CD14-positive monocyte (primary cell): ENCODE measurements at regions not wholly inside any gene's neighbourhood (a gene's known extent, or its start where the extent isn't known, plus 50 kb on each side); places are given as distances from the start of the nearest gene placed in this dataset.
"Not testable (repeated sequence)": the region's sequence is repeated elsewhere in the genome, so short reads cannot be mapped to it uniquely, and the experiment has no call there.

ENCODE experiments used
- DNase-seq, 3 donors: peaks; one replicate each; pipeline ENCODE4 v3.0.0-alpha.2; 2011 to 2022
- H2AFZ ChIP-seq: 2 replicates; pipeline ENCODE4 v1.6.0; 2012; ENCODE audit warnings: mild to moderate bottlenecking, low read depth, low read length, inconsistent platforms; ENCODE audit not compliant: insufficient read depth, poor library complexity, severe bottlenecking
- H3K27ac ChIP-seq, 2 donors: 1 replicate in 1 of 2; 2 replicates in 1 of 2; pipeline ENCODE4 v1.5.1; 2012 to 2013; ENCODE audit warnings: low read length in 2 of 2, control low read depth in 1 of 2, inconsistent platforms in 1 of 2, low read depth in 1 of 2, mild to moderate bottlenecking in 1 of 2
- H3K27me3 ChIP-seq, 2 donors: one replicate each; pipeline versions ENCODE4 v1.6.0 to v1.6.1; 2011 to 2013; ENCODE audit warnings: low read length in 2 of 2; ENCODE audit not compliant: control insufficient read depth in 2 of 2, insufficient read depth in 2 of 2
- H3K36me3 ChIP-seq, 2 donors: replicated peaks in 1 of 2; 1 replicate in 1 of 2; 2 replicates in 1 of 2; pipeline versions ENCODE4 v1.5.1 to v1.6.1; 2012 to 2013; ENCODE audit warnings: low read length in 2 of 2, control low read depth in 1 of 2, inconsistent platforms in 1 of 2, mild to moderate bottlenecking in 1 of 2; ENCODE audit not compliant: insufficient read depth in 2 of 2, control insufficient read depth in 1 of 2
- H3K4me1 ChIP-seq, 2 donors: 1 replicate in 1 of 2; 2 replicates in 1 of 2; pipeline versions ENCODE4 v1.5.1 to v1.6.1; 2012 to 2013; ENCODE audit warnings: low read length in 2 of 2, control low read depth in 1 of 2, inconsistent platforms in 1 of 2, mild to moderate bottlenecking in 1 of 2, moderate library complexity in 1 of 2; ENCODE audit not compliant: insufficient read depth in 2 of 2, control insufficient read depth in 1 of 2
- H3K4me2 ChIP-seq: replicated peaks from 2 replicates; pipeline ENCODE3; 2012; ENCODE audit warnings: low read length, moderate library complexity, mild to moderate bottlenecking; ENCODE audit not compliant: poor library complexity, severe bottlenecking; ENCODE audit errors: extremely low read depth
- H3K4me3 ChIP-seq, 3 experiments: fragments of 200-600 bp in 1 of 3; sonication (generic) in 1 of 3; replicated peaks in 1 of 3; 1 replicate in 2 of 3; 2 replicates in 1 of 3; pipeline ENCODE4 v1.5.1; 2011 to 2013; ENCODE audit warnings: low read length in 3 of 3, mild to moderate bottlenecking in 3 of 3, control low read depth in 2 of 3, low read depth in 2 of 3, inconsistent platforms in 1 of 3, moderate library complexity in 1 of 3
- H3K79me2 ChIP-seq: 2 replicates; pipeline ENCODE4 v1.6.0; 2012; ENCODE audit warnings: mild to moderate bottlenecking, control low read depth, inconsistent platforms, low read length, moderate library complexity; ENCODE audit not compliant: insufficient read depth
- H3K9ac ChIP-seq: 2 replicates; pipeline ENCODE4 v1.6.0; 2017; ENCODE audit warnings: low read length, mild to moderate bottlenecking; ENCODE audit not compliant: insufficient read depth, poor library complexity, severe bottlenecking
- H3K9me3 ChIP-seq, 2 donors: replicated peaks in 1 of 2; 1 replicate in 1 of 2; 2 replicates in 1 of 2; pipeline versions ENCODE4 v1.5.1 to v1.6.1; 2012 to 2013; ENCODE audit warnings: low read length in 2 of 2, control low read depth in 1 of 2; ENCODE audit not compliant: control insufficient read depth in 1 of 2, insufficient read depth in 1 of 2
- H4K20me1 ChIP-seq: 2 replicates; pipeline ENCODE4 v1.6.0; 2012; ENCODE audit warnings: mild to moderate bottlenecking, low read length, control low read depth, moderate library complexity; ENCODE audit not compliant: insufficient read depth
- H3K27ac Mint-ChIP-seq, 7 donors: one replicate each; pipeline ENCODE4 v1.8.0; 2020; ENCODE audit warnings: mild to moderate bottlenecking in 7 of 7, mixed read lengths in 7 of 7, moderate library complexity in 6 of 7, inconsistent platforms in 2 of 7
- H3K27me3 Mint-ChIP-seq, 3 donors: one replicate each; pipeline ENCODE4 v1.8.0; 2021 to 2022; ENCODE audit warnings: low read depth in 3 of 3, mild to moderate bottlenecking in 3 of 3, mixed read lengths in 3 of 3, moderate library complexity in 3 of 3, inconsistent platforms in 1 of 3
- H3K36me3 Mint-ChIP-seq, 2 donors: one replicate each; pipeline ENCODE4 v1.8.0; 2020; ENCODE audit warnings: mixed read lengths in 2 of 2, inconsistent platforms in 1 of 2, mild to moderate bottlenecking in 1 of 2
- H3K4me1 Mint-ChIP-seq: one replicate; pipeline ENCODE4 v1.8.0; 2020; ENCODE audit warnings: mild to moderate bottlenecking, mixed read lengths
- H3K4me3 Mint-ChIP-seq, 2 donors: one replicate each; pipeline ENCODE4 v1.8.0; 2020; ENCODE audit warnings: mild to moderate bottlenecking in 2 of 2, mixed read lengths in 2 of 2, moderate library complexity in 1 of 2
- H3K9me3 Mint-ChIP-seq, 7 donors: one replicate each; pipeline ENCODE4 v1.8.0; 2020 to 2022; ENCODE audit warnings: mixed read lengths in 7 of 7, mild to moderate bottlenecking in 6 of 7, moderate library complexity in 6 of 7, inconsistent platforms in 2 of 7
- CTCF ChIP-seq: fragments of 200-600 bp; IDR thresholded peaks from one replicate; pipeline ENCODE4 v1.8.0; 2022; ENCODE audit warnings: antibody characterized with exemption, mild to moderate bottlenecking
- WGBS: methylation state at CpG from one replicate; pipeline ENCODE4 v1.1.5; 2013; ENCODE audit warnings: missing lambda C conversion rate; ENCODE audit not compliant: insufficient coverage; 5-methylcytosine and 5-hydroxymethylcytosine counted together
- intact Hi-C, 2 donors: fragments of 100-400 bp; cut with micrococcal nuclease; formaldehyde crosslinking; loops; one replicate each; pipeline versions ENCODE4 v1.15.0 to v1.15.1; 2023

GRCh38 chr13:98075048-98075447 lies 67.8 kb upstream of the FARP1 start:
- Histone ChIP-seq H3K27me3 (no peaks in the 10 kb centered on the region), H3K9me3 (peaks cover 0 to 3% of the 10 kb centered on the region in 2 donors), H2AFZ (no peak overlapping the region), H3K27ac (no peak overlapping the region), H3K79me2 (no peaks in the 10 kb centered on the region), H3K4me2 (no peak overlapping the region), H3K9ac (no peak overlapping the region), H3K4me1 (no peaks in the 10 kb centered on the region), H3K4me3 (no peak overlapping the region), H3K36me3 (no peaks in the 10 kb centered on the region), H4K20me1 (no peaks in the 10 kb centered on the region)
- intact Hi-C loops: no loop called here
- Mint-ChIP-seq H3K27me3 (peaks cover 0 to 2% (median 0%) of the 10 kb centered on the region in 3 donors), H3K36me3 (no peaks in the 10 kb centered on the region), H3K4me3 (no peak overlapping the region), H3K27ac (no peak overlapping the region), H3K9me3 (peaks cover 7 to 19% (median 14%) of the 10 kb centered on the region in 7 donors), H3K4me1 (no peaks in the 10 kb centered on the region)
- WGBS: 100% methylated on average over 1 of the region's 3 CpGs
- DNase-seq: no peak
- no peak for TF ChIP-seq CTCF

- H3K27me3 Mint-ChIP-seq, H2AFZ ChIP-seq, H3K27me3 ChIP-seq, H4K20me1 ChIP-seq, H3K4me1 ChIP-seq, H3K36me3 Mint-ChIP-seq, H3K4me1 Mint-ChIP-seq, H3K4me3 Mint-ChIP-seq, DNase-seq, intact Hi-C loops, H3K4me2 ChIP-seq, H3K79me2 ChIP-seq, H3K27ac Mint-ChIP-seq, H3K36me3 ChIP-seq, H3K9me3 ChIP-seq, H3K4me3 ChIP-seq, H3K27ac ChIP-seq, H3K9ac ChIP-seq: not testable (repeated sequence)
- WGBS: 92% methylated on average over 24 of the region's 25 CpGs
- peaks cover 7 to 21% (median 14%) of the 10 kb centered on the region in 7 donors for H3K9me3 Mint-ChIP-seq
These were observed 66.6 kb upstream of the FARP1 start for GRCh38 chr13:98076309-98076708.
